ENCODE measurements at regions not wholly inside any gene's neighbourhood (a gene's known extent, or its start where the extent isn't known, plus 50 kb on each side); places are given as distances from the start of the nearest gene placed in this dataset.

GRCh38 chr12:67813456-67813904 lies 164.9 kb downstream of the DYRK2 start:
- TF ChIP-seq USF2 (IDR thresholded peaks at IDR 0.05; ENCODE audit: borderline replicate concordance, low read depth, low read length) (no peak), NRF1 (IDR thresholded peaks at IDR 0.05; ENCODE audit: low read depth, low read length) (no peak)

All from SK-N-SH (cell line).